Activated T-helper 9 cell treated with anti-CD3 and anti-CD28 coated beads, Interleukin-2, amount 50 U/mL, for 16 hours (primary cell): ENCODE measurements at regions not wholly inside any gene's neighbourhood (a gene's known extent, or its start where the extent isn't known, plus 50 kb on each side); places are given as distances from the start of the nearest gene placed in this dataset.
"Not testable (repeated sequence)": the region's sequence is repeated elsewhere in the genome, so short reads cannot be mapped to it uniquely, and the experiment has no call there.

Experiments
- DNase-seq: peaks from one replicate; pipeline ENCODE4 v3.0.0-alpha.2; 2020; ENCODE audit warnings: low read depth

DNA sequence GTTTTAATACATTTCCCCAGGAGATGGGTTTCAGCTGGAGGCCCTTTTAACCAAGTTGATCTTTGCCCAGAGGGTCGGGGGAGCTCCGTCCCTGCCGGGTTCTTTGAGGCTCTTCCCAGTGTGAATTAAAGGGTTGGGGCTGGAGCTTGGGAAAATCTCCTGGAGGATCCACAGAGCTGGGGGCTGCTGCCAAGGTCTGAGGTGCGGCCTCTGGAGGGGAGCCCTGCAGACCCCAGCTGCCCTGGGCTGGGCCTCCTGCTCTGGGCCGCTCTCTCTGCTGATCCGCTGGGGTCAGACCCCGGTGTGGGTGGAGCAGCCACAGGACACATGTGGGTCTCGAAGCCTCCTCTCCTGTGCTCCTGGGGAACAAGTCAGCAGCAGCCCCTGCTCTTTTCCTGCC, 51.4 kb upstream of the SFSWAP start:
- not testable (repeated sequence) for DNase-seq

DNA sequence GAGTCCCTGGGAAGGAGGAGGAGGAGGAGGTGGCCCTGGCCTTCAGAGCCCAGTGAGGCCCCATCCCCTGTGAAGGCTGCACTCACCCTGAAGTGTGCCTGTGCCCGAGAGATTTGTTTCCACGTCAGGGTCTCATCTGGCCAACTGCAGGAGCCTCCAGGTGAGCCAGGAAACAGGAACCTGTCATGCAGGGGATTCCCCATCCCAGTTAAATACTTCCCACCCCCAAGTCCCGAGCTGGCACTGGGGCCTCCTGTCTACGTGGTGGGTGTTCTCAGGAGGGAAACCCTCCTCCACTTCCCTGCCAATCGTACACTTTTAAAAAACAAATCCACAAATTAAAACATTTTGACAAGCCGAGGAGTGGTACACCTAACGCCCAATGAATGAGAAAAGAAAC, 50.9 kb upstream of the SFSWAP start:
- not testable (repeated sequence) for DNase-seq

- not testable (repeated sequence) for DNase-seq
Observed at GRCh38 chr12:131660401-131660800, 50.5 kb upstream of the SFSWAP start.
